ENCODE measurements at regions not wholly inside any gene's neighbourhood (a gene's known extent, or its start where the extent isn't known, plus 50 kb on each side); places are given as distances from the start of the nearest gene placed in this dataset.
"Not testable (repeated sequence)": the region's sequence is repeated elsewhere in the genome, so short reads cannot be mapped to it uniquely, and the experiment has no call there.

DNA sequence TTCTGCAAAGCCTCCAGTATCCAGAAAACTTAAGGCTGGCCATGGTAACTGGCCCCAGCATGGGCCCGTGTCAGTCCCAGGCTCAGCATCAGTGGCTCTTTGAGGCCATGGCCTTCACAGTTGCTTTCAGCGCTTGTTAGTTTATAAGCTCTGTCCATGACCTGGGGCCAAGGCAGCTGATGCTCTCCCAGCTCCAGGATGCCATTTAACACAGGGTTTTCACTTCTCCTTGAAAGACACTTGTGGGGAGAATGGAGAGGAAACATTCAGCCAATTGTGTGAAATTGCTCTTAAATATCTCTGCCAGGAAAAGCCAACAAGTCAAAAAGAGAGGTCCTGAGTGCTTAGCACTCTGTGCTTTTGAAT lies 321.3 kb downstream of the FOXO1 start:
- no peak for DNase-seq
- TF ChIP-seq GATA1 (IDR thresholded peaks at IDR 0.05; ENCODE audit: low read depth, low read length) (no peak), POLR2A (IDR thresholded peaks at IDR 0.05; ENCODE audit: low read length) (no peak)

DNA sequence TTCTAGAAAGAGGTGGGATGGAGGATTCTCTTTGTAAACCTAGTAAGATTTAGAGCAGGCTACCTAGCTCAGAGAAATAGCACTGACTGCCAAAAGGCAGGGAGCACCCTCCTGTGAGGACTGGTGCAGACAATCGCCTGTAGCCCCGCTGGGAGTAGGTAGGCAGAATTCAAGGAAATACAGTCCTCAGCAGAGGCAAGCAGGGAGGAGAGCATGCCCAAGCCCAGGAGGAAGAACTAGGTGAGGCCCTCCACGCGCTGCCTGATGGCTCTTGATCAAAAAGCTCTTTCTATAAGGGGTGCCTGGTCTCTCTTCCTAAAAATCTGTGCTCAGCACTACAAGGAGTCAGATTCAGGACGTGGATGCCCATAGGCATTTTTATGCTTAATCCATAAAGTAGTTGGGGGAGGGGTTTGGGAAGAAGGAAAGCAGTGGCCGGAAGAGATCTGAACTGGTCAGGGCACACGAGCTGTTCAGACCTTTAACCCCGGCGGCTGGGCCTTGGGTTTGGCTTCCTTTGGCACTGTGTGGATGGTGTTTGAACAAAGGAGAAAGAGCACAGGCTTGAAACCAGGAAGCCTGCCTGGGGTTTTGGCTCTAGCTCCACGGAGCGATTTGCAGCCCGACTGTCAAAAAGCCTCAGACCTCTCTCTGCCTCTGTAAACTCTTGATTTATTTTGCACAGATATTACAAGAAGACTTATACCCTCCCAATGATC lies 320.6 kb downstream of the FOXO1 start:
- TF ChIP-seq POLR2A (IDR thresholded peaks at IDR 0.05; ENCODE audit: low read length) = no peak
- TF ChIP-seq GATA1 (IDR thresholded peaks at IDR 0.05; ENCODE audit: low read depth, low read length) = no peak
- no peak for DNase-seq

DNA sequence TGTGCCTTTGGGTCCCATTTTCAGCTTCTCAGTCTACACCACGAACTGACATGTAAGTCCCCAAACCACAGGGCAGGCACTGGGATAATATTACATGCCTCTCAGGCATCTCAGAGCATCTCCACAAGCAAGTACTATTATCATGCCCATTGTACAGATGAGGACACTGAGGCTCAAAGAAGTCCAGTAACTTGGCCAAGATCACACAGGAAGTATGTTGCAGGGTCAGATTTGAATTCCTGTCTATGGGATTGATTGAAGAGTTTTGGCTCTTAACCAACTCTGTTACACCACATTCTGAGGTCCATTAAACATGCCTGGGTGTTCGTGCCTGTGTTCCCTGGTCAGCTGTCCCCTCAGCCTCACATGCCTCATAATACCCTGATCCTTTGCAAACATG lies 319.8 kb downstream of the FOXO1 start:
- no peak for DNase-seq
- no peak for TF ChIP-seq POLR2A (IDR thresholded peaks at IDR 0.05; ENCODE audit: low read length)
- no peak for TF ChIP-seq GATA1 (IDR thresholded peaks at IDR 0.05; ENCODE audit: low read depth, low read length)

GRCh38 chr13:40348096-40348679 lies 318.3 kb downstream of the FOXO1 start:
- TF ChIP-seq POLR2A (IDR thresholded peaks at IDR 0.05; ENCODE audit: low read length) (no peak), GATA1 (IDR thresholded peaks at IDR 0.05; ENCODE audit: low read depth, low read length) (no peak)
- no peak for DNase-seq

DNA sequence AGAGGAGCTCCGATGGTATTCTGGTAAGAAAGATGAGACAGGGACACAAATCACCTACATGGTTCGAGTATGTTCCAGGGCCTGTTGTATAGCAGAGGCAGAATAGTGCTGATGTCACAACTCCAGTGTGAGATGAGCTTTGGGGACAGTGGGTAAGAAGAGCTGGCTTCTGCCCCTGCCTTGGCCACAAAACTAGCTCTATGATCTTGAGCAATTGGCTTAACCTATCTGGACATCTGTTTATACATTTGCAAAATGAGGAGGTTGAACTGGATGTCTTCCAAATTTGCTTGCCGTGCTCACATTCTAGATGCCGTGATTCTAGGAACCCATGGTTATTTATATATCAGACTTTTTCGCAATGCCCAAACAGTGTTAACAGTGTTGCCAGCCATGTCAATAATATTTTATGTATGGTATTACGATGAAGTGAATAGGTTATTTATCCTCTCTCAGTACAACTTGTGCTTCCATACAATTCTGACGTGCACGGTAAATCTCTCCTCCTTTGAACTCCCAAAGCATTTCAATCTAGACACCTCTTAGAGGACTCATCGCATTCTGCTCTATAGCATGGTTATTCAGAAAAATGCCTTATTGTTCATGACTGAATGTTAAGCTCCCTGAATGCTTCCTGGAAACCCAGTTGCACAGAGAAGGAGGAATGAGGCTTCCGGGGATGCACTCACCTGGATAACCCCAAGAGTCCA lies 316.0 kb downstream of the FOXO1 start:
- TF ChIP-seq POLR2A (IDR thresholded peaks at IDR 0.05; ENCODE audit: low read length) = no peak
- no peak for TF ChIP-seq GATA1 (IDR thresholded peaks at IDR 0.05; ENCODE audit: low read depth, low read length)
- DNase-seq = no peak

DNA sequence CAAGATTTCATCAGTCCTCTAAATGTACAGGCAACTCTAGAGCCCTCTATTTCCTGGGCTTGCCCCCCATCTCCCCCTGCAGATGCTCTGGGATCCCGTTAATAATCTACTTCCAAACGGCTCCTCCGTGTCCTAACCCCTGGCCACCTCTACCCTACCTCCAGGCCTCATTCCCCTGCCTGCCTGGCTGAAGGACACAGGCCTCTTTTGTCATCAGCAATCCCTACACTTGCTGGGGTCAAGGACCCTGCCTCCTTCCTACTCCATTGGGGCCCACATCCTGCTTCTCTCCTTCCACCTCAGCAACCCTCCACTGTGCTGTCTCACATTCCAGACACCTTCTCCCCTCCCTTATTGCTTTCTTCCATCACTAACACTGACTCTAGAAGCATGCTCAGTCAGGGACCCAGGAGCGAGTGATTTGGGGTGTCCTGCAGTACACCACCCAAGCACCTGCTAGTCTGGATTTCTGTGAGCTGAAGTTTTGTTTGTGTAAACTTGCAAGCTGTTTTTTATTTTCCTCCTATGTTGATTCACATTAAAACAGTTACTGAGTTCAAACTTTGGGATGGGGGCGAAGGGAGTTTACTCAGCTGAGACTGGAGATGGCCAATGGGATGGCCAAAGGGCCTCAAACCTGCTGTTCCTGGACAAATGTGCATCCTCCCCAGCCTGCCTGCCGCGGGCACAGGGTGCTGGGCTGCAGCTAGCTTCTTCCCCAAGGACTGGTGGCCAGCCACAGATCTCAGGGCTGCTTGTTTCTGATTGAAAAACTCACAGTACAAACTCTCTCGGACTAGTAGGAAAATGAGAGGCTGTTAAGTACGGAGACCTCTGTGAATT lies 314.7 kb downstream of the FOXO1 start:
- DNase-seq = no peak
- TF ChIP-seq POLR2A (IDR thresholded peaks at IDR 0.05; ENCODE audit: low read length) (no peak), GATA1 (IDR thresholded peaks at IDR 0.05; ENCODE audit: low read depth, low read length) (no peak)

GRCh38 chr13:40352380-40352778 lies 314.1 kb downstream of the FOXO1 start:
- TF ChIP-seq POLR2A (IDR thresholded peaks at IDR 0.05; ENCODE audit: low read length) (no peak), GATA1 (IDR thresholded peaks at IDR 0.05; ENCODE audit: low read depth, low read length) (no peak)
- DNase-seq = no peak

- no peak for TF ChIP-seq GATA1 (IDR thresholded peaks at IDR 0.05; ENCODE audit: low read depth, low read length)
- no peak for TF ChIP-seq POLR2A (IDR thresholded peaks at IDR 0.05; ENCODE audit: low read length)
- DNase-seq = no peak
These were observed 313.5 kb downstream of the FOXO1 start for GRCh38 chr13:40352802-40353562.

DNA sequence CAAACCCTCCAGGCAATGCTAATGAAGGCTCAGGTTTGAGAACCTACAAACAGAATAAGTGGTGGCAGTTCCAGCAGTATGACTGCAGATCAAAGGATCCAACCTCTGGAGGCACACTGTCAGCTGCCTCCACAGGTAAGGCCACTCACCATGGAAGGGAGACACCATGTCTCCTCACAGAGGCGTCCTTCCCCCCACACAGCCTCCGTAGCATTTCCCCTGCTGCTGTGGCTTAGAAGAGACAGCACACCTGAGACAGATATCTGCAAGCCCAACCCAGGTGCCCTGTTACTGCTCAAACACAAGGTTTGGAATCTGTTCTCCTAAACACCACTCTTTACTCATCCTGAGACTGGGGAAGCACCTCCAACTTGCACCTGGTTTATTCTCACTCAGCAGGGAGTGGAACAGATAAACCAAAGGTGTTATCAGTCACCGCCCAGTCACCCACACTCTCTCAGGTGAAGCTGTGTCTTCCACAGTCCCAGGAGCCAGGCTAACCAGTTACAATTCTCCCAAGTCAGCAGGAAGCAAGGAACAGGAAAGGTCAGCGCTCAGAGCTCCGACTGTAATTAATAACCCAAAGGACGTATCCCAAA lies 311.2 kb downstream of the FOXO1 start:
- TF ChIP-seq POLR2A (IDR thresholded peaks at IDR 0.05; ENCODE audit: low read length) (no peak), GATA1 (IDR thresholded peaks at IDR 0.05; ENCODE audit: low read depth, low read length) (no peak)
- DNase-seq = no peak

GRCh38 chr13:40356011-40356410 lies 310.4 kb downstream of the FOXO1 start:
- TF ChIP-seq GATA1 (IDR thresholded peaks at IDR 0.05; ENCODE audit: low read depth, low read length) (no peak), POLR2A (IDR thresholded peaks at IDR 0.05; ENCODE audit: low read length) (no peak)
- no peak for DNase-seq

DNA sequence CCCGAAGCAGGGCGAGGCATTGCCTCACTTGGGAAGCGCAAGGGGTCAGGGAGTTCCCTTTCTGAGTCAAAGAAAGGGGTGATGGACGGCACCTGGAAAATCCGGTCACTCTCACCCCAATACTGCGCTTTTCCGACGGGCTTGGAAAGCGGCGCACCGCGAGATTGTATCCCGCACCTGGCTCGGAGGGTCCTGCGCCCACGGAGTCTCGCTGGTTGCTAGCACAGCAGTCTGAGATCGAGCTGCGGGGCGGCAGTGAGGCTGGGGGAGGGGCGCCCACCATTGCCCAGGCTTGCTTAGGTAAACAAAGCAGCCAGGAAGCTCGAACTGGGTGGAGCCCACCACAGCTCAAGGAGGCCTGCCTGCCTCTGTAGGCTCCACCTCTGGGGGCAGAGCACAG lies 310.0 kb downstream of the FOXO1 start:
- DNase-seq = not testable (repeated sequence)

DNA sequence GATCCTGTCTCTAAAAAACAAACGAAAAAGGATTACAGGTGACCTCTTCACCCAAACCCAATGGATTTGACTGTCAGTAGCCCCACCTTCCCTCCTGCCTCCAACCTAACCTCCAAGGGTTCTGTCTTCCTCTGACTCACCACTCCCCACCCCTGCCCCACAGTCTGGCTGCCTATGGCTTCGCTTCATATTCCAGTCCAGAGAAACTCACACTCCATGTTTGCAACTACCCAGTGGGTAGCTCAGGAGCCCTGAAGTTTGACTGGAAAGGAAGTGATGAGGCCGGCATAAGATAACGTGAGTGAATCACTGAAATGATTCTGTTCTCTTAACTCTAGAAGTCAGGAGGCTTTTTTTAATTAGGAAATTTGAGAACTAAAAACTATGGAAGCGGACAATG lies 303.9 kb downstream of the FOXO1 start:
- TF ChIP-seq GATA1 (IDR thresholded peaks at IDR 0.05; ENCODE audit: low read depth, low read length) = no peak
- no peak for DNase-seq

DNA sequence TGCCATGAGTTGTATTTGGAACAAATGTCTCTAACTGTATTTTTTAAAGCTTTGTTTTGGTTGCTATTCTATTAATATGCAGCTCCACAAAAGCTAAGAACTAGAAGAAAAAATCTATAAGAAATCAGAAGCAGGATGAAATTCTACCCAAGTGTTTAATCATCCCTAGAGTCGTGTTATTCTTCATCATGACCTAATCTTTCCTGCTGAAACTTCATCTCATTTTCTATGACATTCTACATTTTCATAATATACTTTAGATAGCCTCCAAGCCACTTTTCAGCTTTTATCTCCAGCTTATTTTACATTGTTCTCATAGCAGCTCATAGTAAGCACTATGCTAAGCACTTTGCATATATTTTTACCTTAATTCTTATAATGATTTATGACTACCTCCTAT lies 302.8 kb downstream of the FOXO1 start:
- DNase-seq = no peak
- no peak for TF ChIP-seq GATA1 (IDR thresholded peaks at IDR 0.05; ENCODE audit: low read depth, low read length)

All from erythroblast (primary cell).